ENCODE measurements at regions not wholly inside any gene's neighbourhood (a gene's known extent, or its start where the extent isn't known, plus 50 kb on each side); places are given as distances from the start of the nearest gene placed in this dataset.

DNA sequence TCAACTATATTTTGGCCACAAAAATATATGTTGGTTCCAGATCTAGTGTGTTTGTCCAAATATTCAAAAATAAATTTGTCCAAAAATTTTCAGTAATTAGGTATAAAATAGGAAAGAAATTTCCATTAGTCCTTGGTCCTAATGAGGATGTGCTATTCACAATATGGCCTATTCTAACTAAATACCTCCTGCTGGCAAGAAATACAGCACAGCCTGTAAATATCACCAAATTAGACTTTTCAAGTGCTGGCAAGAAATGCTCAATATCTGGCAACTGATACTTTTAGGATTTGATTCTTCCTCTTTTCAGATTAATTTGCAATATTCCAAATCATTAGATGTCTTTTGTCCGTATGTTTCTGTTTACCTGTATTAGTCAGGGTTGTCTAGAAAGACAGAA lies 1446.2 kb downstream of the LRFN5 start:
- TF ChIP-seq, protein P1, sequence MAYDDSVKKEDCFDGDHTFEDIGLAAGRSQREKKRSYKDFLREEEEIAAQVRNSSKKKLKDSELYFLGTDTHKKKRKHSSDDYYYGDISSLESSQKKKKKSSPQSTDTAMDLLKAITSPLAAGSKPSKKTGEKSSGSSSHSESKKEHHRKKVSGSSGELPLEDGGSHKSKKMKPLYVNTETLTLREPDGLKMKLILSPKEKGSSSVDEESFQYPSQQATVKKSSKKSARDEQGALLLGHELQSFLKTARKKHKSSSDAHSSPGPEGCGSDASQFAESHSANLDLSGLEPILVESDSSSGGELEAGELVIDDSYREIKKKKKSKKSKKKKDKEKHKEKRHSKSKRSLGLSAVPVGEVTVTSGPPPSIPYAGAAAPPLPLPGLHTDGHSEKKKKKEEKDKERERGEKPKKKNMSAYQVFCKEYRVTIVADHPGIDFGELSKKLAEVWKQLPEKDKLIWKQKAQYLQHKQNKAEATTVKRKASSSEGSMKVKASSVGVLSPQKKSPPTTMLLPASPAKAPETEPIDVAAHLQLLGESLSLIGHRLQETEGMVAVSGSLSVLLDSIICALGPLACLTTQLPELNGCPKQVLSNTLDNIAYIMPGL (CRISPR knock-in tag; IDR thresholded peaks at IDR 0.05; ENCODE audit: borderline replicate concordance): no peak
- TF ChIP-seq RFX5 (IDR thresholded peaks at IDR 0.05): no peak
- TF ChIP-seq, protein P2, sequence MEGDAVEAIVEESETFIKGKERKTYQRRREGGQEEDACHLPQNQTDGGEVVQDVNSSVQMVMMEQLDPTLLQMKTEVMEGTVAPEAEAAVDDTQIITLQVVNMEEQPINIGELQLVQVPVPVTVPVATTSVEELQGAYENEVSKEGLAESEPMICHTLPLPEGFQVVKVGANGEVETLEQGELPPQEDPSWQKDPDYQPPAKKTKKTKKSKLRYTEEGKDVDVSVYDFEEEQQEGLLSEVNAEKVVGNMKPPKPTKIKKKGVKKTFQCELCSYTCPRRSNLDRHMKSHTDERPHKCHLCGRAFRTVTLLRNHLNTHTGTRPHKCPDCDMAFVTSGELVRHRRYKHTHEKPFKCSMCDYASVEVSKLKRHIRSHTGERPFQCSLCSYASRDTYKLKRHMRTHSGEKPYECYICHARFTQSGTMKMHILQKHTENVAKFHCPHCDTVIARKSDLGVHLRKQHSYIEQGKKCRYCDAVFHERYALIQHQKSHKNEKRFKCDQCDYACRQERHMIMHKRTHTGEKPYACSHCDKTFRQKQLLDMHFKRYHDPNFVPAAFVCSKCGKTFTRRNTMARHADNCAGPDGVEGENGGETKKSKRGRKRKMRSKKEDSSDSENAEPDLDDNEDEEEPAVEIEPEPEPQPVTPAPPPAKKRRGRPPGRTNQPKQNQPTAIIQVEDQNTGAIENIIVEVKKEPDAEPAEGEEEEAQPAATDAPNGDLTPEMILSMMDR (IDR thresholded peaks at IDR 0.05): no peak
- no peak for TF ChIP-seq EP300 (IDR thresholded peaks at IDR 0.05)
- TF ChIP-seq, protein P3, sequence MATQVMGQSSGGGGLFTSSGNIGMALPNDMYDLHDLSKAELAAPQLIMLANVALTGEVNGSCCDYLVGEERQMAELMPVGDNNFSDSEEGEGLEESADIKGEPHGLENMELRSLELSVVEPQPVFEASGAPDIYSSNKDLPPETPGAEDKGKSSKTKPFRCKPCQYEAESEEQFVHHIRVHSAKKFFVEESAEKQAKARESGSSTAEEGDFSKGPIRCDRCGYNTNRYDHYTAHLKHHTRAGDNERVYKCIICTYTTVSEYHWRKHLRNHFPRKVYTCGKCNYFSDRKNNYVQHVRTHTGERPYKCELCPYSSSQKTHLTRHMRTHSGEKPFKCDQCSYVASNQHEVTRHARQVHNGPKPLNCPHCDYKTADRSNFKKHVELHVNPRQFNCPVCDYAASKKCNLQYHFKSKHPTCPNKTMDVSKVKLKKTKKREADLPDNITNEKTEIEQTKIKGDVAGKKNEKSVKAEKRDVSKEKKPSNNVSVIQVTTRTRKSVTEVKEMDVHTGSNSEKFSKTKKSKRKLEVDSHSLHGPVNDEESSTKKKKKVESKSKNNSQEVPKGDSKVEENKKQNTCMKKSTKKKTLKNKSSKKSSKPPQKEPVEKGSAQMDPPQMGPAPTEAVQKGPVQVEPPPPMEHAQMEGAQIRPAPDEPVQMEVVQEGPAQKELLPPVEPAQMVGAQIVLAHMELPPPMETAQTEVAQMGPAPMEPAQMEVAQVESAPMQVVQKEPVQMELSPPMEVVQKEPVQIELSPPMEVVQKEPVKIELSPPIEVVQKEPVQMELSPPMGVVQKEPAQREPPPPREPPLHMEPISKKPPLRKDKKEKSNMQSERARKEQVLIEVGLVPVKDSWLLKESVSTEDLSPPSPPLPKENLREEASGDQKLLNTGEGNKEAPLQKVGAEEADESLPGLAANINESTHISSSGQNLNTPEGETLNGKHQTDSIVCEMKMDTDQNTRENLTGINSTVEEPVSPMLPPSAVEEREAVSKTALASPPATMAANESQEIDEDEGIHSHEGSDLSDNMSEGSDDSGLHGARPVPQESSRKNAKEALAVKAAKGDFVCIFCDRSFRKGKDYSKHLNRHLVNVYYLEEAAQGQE (IDR thresholded peaks at IDR 0.05): no peak
- no peak for TF ChIP-seq MYC (IDR thresholded peaks at IDR 0.05; ENCODE audit: borderline replicate concordance, low read length)
- TF ChIP-seq, protein P4, sequence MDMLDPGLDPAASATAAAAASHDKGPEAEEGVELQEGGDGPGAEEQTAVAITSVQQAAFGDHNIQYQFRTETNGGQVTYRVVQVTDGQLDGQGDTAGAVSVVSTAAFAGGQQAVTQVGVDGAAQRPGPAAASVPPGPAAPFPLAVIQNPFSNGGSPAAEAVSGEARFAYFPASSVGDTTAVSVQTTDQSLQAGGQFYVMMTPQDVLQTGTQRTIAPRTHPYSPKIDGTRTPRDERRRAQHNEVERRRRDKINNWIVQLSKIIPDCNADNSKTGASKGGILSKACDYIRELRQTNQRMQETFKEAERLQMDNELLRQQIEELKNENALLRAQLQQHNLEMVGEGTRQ (IDR thresholded peaks at IDR 0.05): no peak
- TF ChIP-seq JUN (IDR thresholded peaks at IDR 0.05): no peak
- TF ChIP-seq POLR2A (IDR thresholded peaks at IDR 0.05; ENCODE audit: low read length): no peak
